ENCODE measurements at regions not wholly inside any gene's neighbourhood (a gene's known extent, or its start where the extent isn't known, plus 50 kb on each side); places are given as distances from the start of the nearest gene placed in this dataset.

GRCh38 chr5:117182104-117182503, 607.5 kb upstream of the SEMA6A start:
- DNase-seq (ENCODE audit: low read depth), result no peak
- H3K4me3 ChIP-seq (replicated peaks; ENCODE audit: low read depth, low read length), result no peak overlapping the region
- no peak for TF ChIP-seq CTCF (IDR thresholded peaks at IDR 0.05; ENCODE audit: low read length, missing control alignments)

DNA sequence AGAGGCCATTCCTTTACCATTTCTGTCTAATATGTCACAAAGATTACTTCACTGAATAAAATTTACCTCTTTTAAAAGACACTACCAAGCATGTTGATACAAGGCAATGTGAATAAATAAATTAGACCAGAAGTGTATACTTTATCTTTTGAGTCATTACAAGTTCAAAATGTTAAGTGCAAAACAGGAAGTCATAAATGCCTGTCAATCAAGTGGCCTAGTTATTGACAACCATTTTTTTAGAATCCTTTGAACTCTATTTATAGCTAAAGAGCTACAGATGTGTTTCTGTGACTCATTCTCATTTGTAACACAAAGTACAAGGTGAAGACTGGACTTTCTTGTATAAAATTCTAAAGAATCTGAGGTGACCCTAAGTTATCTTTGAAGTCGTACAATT, 602.7 kb upstream of the SEMA6A start:
- TF ChIP-seq CTCF (IDR thresholded peaks at IDR 0.05; ENCODE audit: low read length, missing control alignments), result no peak
- H3K4me3 ChIP-seq (replicated peaks; ENCODE audit: low read depth, low read length), result no peak overlapping the region
- DNase-seq (ENCODE audit: low read depth), result no peak

- no peak for TF ChIP-seq CTCF (IDR thresholded peaks at IDR 0.05; ENCODE audit: low read length, missing control alignments)
- DNase-seq (ENCODE audit: low read depth), result no peak
- H3K4me3 ChIP-seq (replicated peaks; ENCODE audit: low read depth, low read length), result no peak overlapping the region
These were observed 590.4 kb upstream of the SEMA6A start for GRCh38 chr5:117165068-117165467.

DNA sequence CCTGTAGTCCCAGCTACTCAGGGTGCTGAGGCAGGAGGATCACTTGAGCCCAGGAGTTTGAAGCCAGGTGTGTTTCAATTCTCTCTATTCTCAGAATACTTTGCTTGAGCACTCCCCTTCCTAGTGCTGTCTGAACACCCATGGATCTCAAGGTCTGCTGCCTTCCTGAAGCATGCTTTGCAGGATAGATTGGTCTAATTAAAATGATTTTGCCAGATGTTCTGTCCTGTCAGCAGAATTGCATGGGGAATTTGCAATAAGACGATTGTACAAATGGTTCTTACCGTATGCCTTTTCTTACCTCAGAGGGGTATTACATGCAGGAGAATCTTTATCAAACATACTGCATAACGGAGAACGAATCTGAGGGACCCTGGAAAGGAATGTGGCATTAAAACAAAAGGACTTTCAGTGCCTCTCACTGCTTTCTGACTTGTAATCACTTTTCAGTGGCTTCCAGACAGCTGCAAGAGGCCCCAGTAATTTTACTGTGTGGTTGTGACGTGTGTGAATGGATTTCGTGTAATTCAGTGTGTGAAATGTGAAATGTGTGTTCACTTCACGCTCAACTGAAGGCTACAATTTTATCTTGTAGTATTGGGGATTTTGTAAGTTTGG, 587.2 kb upstream of the SEMA6A start:
- DNase-seq (ENCODE audit: low read depth), result no peak
- no peak for TF ChIP-seq CTCF (IDR thresholded peaks at IDR 0.05; ENCODE audit: low read length, missing control alignments)
- no peak overlapping the region for H3K4me3 ChIP-seq (replicated peaks; ENCODE audit: low read depth, low read length)

DNA sequence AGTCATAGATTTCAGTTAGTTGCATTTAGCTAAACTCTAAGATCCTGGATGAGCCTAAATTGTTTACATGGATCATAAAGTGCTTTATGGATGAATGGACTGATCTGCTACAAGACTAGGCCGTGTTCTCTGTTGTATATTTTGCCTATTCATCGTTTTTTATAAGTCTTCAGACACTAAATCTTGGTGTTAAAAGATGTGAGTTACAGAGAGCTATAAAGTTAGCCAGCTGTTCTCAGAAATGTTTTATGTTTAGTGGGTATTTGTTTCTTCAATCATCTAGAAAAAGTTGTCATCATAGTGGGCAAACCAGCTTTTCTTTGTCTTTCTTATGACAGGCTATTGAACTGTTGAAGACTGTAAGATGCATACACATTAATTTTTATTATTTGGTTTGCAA, 585.8 kb upstream of the SEMA6A start:
- no peak overlapping the region for H3K4me3 ChIP-seq (replicated peaks; ENCODE audit: low read depth, low read length)
- TF ChIP-seq CTCF (IDR thresholded peaks at IDR 0.05; ENCODE audit: low read length, missing control alignments), result no peak
- no peak for DNase-seq (ENCODE audit: low read depth)

- no peak for TF ChIP-seq CTCF (IDR thresholded peaks at IDR 0.05; ENCODE audit: low read length, missing control alignments)
- DNase-seq (ENCODE audit: low read depth), result no peak
- H3K4me3 ChIP-seq (replicated peaks; ENCODE audit: low read depth, low read length), result no peak overlapping the region
These were observed 574.7 kb upstream of the SEMA6A start for GRCh38 chr5:117149312-117149711.

- no peak for TF ChIP-seq CTCF (IDR thresholded peaks at IDR 0.05; ENCODE audit: low read length, missing control alignments)
- H3K4me3 ChIP-seq (replicated peaks; ENCODE audit: low read depth, low read length), result no peak overlapping the region
- no peak for DNase-seq (ENCODE audit: low read depth)
These were observed 569.5 kb upstream of the SEMA6A start for GRCh38 chr5:117144086-117144485.
